Caco-2 (cell line): ENCODE measurements at regions not wholly inside any gene's neighbourhood (a gene's known extent, or its start where the extent isn't known, plus 50 kb on each side); places are given as distances from the start of the nearest gene placed in this dataset.

Experiments
- BruUV-seq: library from RNA; stranded (reverse); fragments of 400-500 nt; replicated peaks from 2 replicates; lab custom pipeline; 2021; lab: Mats Ljungman, UMichigan
- CTCF ChIA-PET: fragments of 300-600 bp; sonication (Branson Sonifier 250); formaldehyde crosslinking; loops from one replicate; lab custom pipeline; 2022; ENCODE audit warnings: antibody characterized with exemption; lab: Charles Lee
- POLR2A ChIA-PET: fragments of 300-600 bp; sonication (Branson Sonifier 250); formaldehyde crosslinking; loops from one replicate; lab custom pipeline; 2022; ENCODE audit warnings: antibody characterized with exemption; lab: Charles Lee
- DNase-seq, 2 experiments: peaks; one replicate each; pipeline versions ENCODE4 v3.0.0 to v3.0.0-alpha.2; 2020 to 2022
- H3K27me3 ChIP-seq: replicated peaks from 2 replicates; pipeline ENCODE4 v1.6.0; 2011; ENCODE audit warnings: low read length; ENCODE audit not compliant: control insufficient read depth, insufficient read depth
- H3K36me3 ChIP-seq: 2 replicates; pipeline ENCODE4 v1.5.1; 2011; ENCODE audit warnings: low read length; ENCODE audit not compliant: control insufficient read depth, insufficient read depth
- H3K4me1 ChIP-seq: fragments of 250-450 bp; sonication (Bioruptor Pico); 2 replicates; pipeline ENCODE4 v1.5.1; 2020; ENCODE audit warnings: mild to moderate bottlenecking
- H3K4me3 ChIP-seq: 2 replicates; pipeline ENCODE4 v1.5.1; 2011; ENCODE audit warnings: low read depth, mild to moderate bottlenecking, control low read depth, low read length
- H3K9me3 ChIP-seq: fragments of 250-450 bp; sonication (Bioruptor Pico); 2 replicates; pipeline ENCODE4 v1.5.1; 2020; ENCODE audit warnings: mild to moderate bottlenecking, moderate library complexity
- H3K27ac Mint-ChIP-seq: one replicate; pipeline ENCODE4 v1.8.0; 2022; ENCODE audit warnings: mixed read lengths; ENCODE audit not compliant: unreplicated experiment
- H3K27me3 Mint-ChIP-seq: one replicate; pipeline ENCODE4 v1.8.0; 2022; ENCODE audit warnings: mixed read lengths; ENCODE audit not compliant: insufficient read depth, unreplicated experiment
- H3K36me3 Mint-ChIP-seq: one replicate; pipeline ENCODE4 v1.8.0; 2022; ENCODE audit warnings: mild to moderate bottlenecking, mixed read lengths; ENCODE audit not compliant: insufficient read depth, unreplicated experiment
- H3K4me1 Mint-ChIP-seq: one replicate; pipeline ENCODE4 v1.8.0; 2022; ENCODE audit warnings: low read depth, mixed read lengths; ENCODE audit not compliant: unreplicated experiment
- H3K4me3 Mint-ChIP-seq: one replicate; pipeline ENCODE4 v1.8.0; 2022; ENCODE audit warnings: mild to moderate bottlenecking, moderate library complexity, mixed read lengths; ENCODE audit not compliant: unreplicated experiment
- H3K9me3 Mint-ChIP-seq: one replicate; pipeline ENCODE4 v1.8.0; 2022; ENCODE audit warnings: mixed read lengths; ENCODE audit not compliant: unreplicated experiment
- CTCF ChIP-seq, 2 experiments: fragments of 200-600 bp in 1 of 2; IDR thresholded peaks; 1 replicate in 1 of 2; 2 replicates in 1 of 2; pipeline versions ENCODE4 v1.5.1 to v1.8.0; 2011 to 2022; ENCODE audit warnings: antibody characterized with exemption in 1 of 2, control low read depth in 1 of 2, inconsistent platforms in 1 of 2, low read depth in 1 of 2, low read length in 1 of 2, mild to moderate bottlenecking in 1 of 2, moderate library complexity in 1 of 2; ENCODE audit not compliant: insufficient read depth in 1 of 2, severe bottlenecking in 1 of 2, unreplicated experiment in 1 of 2
- intact Hi-C: fragments of 100-400 bp; cut with micrococcal nuclease; formaldehyde crosslinking; loops from one replicate; pipeline ENCODE4 v1.10.0; 2022; ENCODE audit not compliant: unreplicated experiment

- H3K27me3 ChIP-seq = no peaks in the 10 kb centered on the region
- no peaks in the 10 kb centered on the region for H3K36me3 ChIP-seq
- Mint-ChIP-seq H3K9me3 (peaks cover 11% of the 10 kb centered on the region), H3K4me3 (no peak overlapping the region), H3K27me3 (no peaks in the 10 kb centered on the region), H3K27ac (no peak overlapping the region), H3K36me3 (no peaks in the 10 kb centered on the region), H3K4me1 (peaks cover 20% of the 10 kb centered on the region)
- H3K9me3 ChIP-seq = no peaks in the 10 kb centered on the region; the same call in 1 of the 2 replicates
- ChIA-PET POLR2A (no interaction called here), CTCF (no interaction called here)
- TF ChIP-seq CTCF (IDR thresholded peaks at IDR 0.05; ENCODE audit: insufficient read depth in 1 of 2, low read depth in 1 of 2, low read length in 1 of 2, severe bottlenecking in 1 of 2, unreplicated experiment in 1 of 2) = no peak
- H3K4me1 ChIP-seq = no peaks in the 10 kb centered on the region
- H3K4me3 ChIP-seq = no peak overlapping the region
- DNase-seq = no peak
- BruUV-seq = no TSS peak
- intact Hi-C loops = no loop called here
Measured at GRCh38 chr13:37966266-37966665, 96.7 kb upstream of the TRPC4 start.

GRCh38 chr13:37960427-37960826, 90.9 kb upstream of the TRPC4 start:
- intact Hi-C loops = no loop called here
- Mint-ChIP-seq H3K36me3 (no peaks in the 10 kb centered on the region), H3K9me3 (no peaks in the 10 kb centered on the region), H3K4me1 (no peaks in the 10 kb centered on the region), H3K4me3 (no peak overlapping the region), H3K27ac (no peak overlapping the region), H3K27me3 (peaks cover 7% of the 10 kb centered on the region)
- Histone ChIP-seq H3K27me3 (no peaks in the 10 kb centered on the region), H3K36me3 (no peaks in the 10 kb centered on the region), H3K4me1 (no peaks in the 10 kb centered on the region), H3K9me3 (no peaks in the 10 kb centered on the region; the same call in 1 of the 2 replicates), H3K4me3 (no peak overlapping the region)
- BruUV-seq = no TSS peak
- peak in 1 of 2 experiments; percentile 14 for DNase-seq
- ChIA-PET POLR2A (no interaction called here), CTCF (interaction anchor here (0.7 kb wide), 1 partner anchor 617 kb away, joined by 3 read pairs; no protein-coding TSS in a partner anchor)
- TF ChIP-seq CTCF (IDR thresholded peaks at IDR 0.05; ENCODE audit: insufficient read depth in 1 of 2, low read depth in 1 of 2, low read length in 1 of 2, severe bottlenecking in 1 of 2, unreplicated experiment in 1 of 2) = peak; percentile 33 to 40

- Mint-ChIP-seq H3K4me1 (no peaks in the 10 kb centered on the region), H3K27ac (no peak overlapping the region), H3K27me3 (peaks cover 7% of the 10 kb centered on the region), H3K4me3 (no peak overlapping the region), H3K36me3 (no peaks in the 10 kb centered on the region), H3K9me3 (no peaks in the 10 kb centered on the region)
- no peak for TF ChIP-seq CTCF (IDR thresholded peaks at IDR 0.05; ENCODE audit: insufficient read depth in 1 of 2, low read depth in 1 of 2, low read length in 1 of 2, severe bottlenecking in 1 of 2, unreplicated experiment in 1 of 2)
- no peak for DNase-seq
- Histone ChIP-seq H3K9me3 (no peaks in the 10 kb centered on the region; the same call in 1 of the 2 replicates), H3K4me1 (no peaks in the 10 kb centered on the region), H3K27me3 (no peaks in the 10 kb centered on the region), H3K4me3 (no peak overlapping the region), H3K36me3 (no peaks in the 10 kb centered on the region)
- CTCF ChIA-PET = no interaction called here
- no TSS peak for BruUV-seq
- intact Hi-C loops = no loop called here
- POLR2A ChIA-PET = no interaction called here
Measured at GRCh38 chr13:37959284-37959683, 89.7 kb upstream of the TRPC4 start.
